Epithelial cell of esophagus (primary cell): ENCODE measurements at regions not wholly inside any gene's neighbourhood (a gene's known extent, or its start where the extent isn't known, plus 50 kb on each side); places are given as distances from the start of the nearest gene placed in this dataset.

ENCODE experiments used
- DNase-seq: peaks from one replicate; pipeline ENCODE4 v3.0.0; 2010; ENCODE audit warnings: low read depth
- H3K4me3 ChIP-seq: 2 replicates; pipeline ENCODE4 v1.5.1; 2011; ENCODE audit warnings: mild to moderate bottlenecking, low read length, control low read depth
- TF ChIP-seq, protein P1 (sequence below): IDR thresholded peaks from 2 replicates; pipeline ENCODE4 v1.5.1; 2011; ENCODE audit warnings: low read depth, mild to moderate bottlenecking, low read length, control low read depth, inconsistent platforms; ENCODE audit not compliant: insufficient read depth; ENCODE audit errors: missing control alignments

DNA sequence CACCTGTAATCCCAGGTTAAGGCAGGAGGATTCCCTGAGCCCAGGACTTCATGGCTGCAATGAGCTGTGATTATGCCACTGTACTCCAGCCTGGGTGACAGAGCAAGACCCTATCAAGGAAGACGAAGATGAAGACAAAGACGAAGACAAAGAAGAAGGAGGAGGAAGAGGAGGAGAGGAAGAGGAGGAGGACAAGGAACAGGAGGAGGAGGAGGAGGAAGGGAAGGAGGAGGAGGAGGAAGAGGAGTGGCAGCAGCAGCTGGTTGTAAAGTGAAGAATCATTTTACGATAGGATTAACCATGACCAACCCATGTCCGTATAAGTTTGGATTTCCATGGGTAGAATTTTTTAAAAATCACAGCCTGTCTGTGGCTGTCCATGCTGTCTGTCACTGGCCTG, 316.8 kb upstream of the TNRC6C start:
- TF ChIP-seq, protein P1, sequence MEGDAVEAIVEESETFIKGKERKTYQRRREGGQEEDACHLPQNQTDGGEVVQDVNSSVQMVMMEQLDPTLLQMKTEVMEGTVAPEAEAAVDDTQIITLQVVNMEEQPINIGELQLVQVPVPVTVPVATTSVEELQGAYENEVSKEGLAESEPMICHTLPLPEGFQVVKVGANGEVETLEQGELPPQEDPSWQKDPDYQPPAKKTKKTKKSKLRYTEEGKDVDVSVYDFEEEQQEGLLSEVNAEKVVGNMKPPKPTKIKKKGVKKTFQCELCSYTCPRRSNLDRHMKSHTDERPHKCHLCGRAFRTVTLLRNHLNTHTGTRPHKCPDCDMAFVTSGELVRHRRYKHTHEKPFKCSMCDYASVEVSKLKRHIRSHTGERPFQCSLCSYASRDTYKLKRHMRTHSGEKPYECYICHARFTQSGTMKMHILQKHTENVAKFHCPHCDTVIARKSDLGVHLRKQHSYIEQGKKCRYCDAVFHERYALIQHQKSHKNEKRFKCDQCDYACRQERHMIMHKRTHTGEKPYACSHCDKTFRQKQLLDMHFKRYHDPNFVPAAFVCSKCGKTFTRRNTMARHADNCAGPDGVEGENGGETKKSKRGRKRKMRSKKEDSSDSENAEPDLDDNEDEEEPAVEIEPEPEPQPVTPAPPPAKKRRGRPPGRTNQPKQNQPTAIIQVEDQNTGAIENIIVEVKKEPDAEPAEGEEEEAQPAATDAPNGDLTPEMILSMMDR: no peak
- H3K4me3 ChIP-seq: no peak overlapping the region
- no peak for DNase-seq

DNA sequence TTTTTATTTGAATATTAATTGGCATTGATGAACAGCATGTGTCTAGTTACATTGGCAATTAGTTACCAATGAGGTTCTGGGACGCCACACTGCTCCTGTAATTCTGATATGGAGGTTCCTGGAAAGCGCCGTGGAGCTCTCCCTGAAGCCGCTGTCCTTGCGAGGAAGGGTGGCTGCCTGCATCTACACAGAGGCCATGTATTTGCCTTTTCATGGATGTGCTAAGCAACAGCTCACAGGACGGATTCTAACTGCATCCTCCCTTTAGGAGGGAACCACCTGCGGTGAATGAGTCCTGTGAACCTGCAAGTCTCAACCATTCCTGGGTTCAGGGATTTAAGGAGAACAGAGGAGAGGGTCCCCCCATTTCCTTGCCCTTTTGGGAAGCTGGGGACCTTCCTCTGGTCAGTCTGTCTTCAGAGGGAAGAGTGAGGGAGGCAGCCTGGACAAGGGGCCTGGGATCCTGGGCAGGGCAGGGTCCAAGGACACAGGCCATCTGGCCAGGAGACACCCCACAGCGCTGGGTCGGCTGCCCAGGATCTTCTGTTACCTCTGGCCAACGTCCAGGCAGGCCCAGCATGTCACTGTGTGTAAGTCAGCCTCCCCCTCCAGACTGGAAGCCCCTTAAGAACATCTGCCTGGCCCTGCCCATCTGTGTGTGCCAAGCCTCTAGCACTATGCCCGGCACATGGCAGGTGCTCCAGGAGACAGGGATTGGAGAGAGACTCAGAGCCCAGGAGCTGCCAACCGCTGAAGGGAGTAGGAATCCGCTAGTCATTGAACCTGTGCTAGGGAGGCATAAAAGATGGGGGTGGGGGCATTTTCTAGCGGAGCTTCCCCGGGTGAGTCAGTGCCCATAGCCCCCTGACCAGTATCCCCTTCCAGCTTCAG, 314.1 kb upstream of the TNRC6C start:
- TF ChIP-seq, protein P1: no peak
- H3K4me3 ChIP-seq: no peak overlapping the region
- no peak for DNase-seq

DNA sequence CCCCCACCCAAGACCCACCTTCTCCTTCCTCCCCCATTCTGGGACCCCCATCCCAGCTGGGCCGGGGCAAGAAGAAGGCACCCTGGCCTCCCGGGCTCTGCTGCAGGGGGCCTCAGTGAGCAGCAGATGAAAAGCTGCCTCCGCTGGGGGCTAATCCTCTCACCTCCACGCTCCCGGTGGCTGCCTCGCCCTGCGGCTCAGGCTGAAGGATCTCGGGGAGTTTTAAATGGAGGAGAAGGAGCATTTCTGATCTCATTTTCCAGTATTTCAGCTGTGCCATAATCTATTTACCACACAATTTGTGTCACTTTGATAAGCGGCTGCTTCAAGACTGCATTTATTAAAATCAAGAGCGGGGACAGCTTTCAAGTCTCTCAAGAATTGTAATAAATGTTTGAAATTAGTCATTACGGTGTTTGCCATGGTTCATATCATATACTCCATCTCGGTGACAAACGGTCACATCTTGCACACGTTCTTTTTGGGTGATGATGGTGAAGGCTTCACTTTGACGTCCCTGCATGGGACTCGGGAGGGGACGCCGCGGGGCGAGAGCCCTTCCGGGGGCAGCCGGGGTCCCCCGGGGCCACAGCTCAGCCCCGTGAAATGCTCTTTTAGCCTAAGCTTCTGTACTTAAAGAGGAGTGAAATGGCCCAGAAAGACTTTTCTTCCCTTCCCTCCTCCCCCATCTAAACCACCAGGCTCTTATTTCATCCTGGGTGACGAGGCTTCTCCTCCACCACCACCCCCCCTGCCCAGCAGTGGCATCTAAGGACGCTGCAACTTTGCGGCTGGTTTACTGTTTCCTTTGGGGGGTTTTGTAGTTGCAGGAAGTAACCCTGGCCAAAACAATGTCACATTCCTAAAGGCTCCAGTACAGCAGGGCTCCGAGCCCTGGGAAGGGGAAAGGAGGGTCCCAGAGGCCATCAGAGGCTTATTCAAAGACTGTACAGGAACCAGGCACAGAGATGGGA, 313.1 kb upstream of the TNRC6C start:
- TF ChIP-seq, protein P1: no peak
- no peak for DNase-seq
- no peak overlapping the region for H3K4me3 ChIP-seq

DNA sequence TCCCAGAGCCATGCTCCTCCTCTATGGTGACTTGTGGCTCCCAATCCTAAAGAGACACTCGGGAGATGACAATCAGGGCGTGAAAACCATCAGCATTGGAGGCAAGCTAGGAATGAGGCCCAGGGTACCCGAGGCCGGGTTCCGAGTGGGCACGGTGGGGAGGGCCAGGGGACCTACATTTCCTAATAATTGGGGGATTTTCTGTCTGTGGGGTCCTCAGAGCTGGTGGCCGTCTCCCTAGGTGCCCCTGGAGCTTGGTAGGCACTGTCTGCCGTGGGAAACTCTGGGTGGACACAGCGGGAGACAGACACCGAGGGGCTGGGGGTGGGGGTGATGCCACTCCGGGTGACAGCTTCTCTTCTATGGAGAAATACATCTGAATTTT, 312.5 kb upstream of the TNRC6C start:
- no peak for DNase-seq
- TF ChIP-seq, protein P1: no peak
- no peak overlapping the region for H3K4me3 ChIP-seq

DNA sequence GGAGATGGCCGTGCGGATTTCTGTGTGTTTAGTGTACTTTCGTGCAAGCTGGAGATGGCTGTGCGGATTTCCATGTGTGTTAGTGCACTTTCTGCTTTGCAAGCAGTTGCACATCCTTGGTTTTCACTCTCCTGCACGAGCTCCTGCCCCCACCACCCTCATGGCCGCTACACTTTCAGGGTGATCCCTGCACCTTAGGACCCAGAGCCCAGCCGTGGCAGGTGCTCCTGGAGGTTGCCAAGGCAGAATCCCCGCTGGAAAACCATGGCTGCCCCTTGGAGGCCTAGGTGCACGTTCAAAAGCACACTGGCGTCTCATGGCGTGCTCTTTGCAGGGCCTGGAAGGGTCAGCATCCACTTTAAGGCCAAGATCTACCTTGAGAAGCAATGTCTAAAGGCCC, 311.0 kb upstream of the TNRC6C start:
- no peak for DNase-seq
- TF ChIP-seq, protein P1: no peak
- H3K4me3 ChIP-seq: no peak overlapping the region

DNA sequence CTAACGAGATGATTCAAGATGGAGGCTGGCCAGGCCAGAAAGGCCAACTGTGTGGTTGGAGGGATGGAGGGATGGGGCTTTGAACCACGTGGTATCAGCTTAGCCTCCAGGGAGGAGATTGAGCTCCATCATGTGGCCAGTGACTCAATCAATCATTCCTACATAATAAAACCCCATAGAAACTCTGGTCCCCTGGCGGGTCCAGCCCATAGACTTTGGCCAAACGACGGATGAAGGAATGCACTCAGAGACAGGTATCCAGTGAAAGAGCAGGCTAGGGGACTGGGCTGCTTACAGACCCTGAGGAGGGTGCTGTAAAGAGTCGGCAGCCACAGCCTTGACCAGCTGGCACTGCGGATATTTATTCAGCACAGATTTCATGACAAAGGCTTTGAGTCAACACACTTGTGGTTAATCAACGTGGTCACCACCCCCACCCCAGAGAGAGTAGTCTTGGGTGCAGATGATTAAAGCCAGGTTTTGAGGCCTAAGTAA, 308.7 kb upstream of the TNRC6C start:
- TF ChIP-seq, protein P1: peak; percentile 2
- peak; percentile 18 for DNase-seq
- no peak overlapping the region for H3K4me3 ChIP-seq
